H1 (cell line): ENCODE measurements at regions not wholly inside any gene's neighbourhood (a gene's known extent, or its start where the extent isn't known, plus 50 kb on each side); places are given as distances from the start of the nearest gene placed in this dataset.

ENCODE experiments used
- EZH2 ChIP-seq: fragments of 200-600 bp; sonication (generic); IDR thresholded peaks from 2 replicates; pipeline ENCODE4 v1.7.1; 2012; ENCODE audit warnings: low read depth, mild to moderate bottlenecking, moderate library complexity, low read length, inconsistent platforms; ENCODE audit not compliant: severe bottlenecking
- RNF2 ChIP-seq: fragments of 200-900, 300-1000 bp; sonication (generic); IDR thresholded peaks from 2 replicates; pipeline ENCODE4 v1.7.1; 2016; ENCODE audit warnings: borderline replicate concordance, low read depth, mild to moderate bottlenecking, antibody characterized with exemption, low read length; ENCODE audit not compliant: poor library complexity, severe bottlenecking; ENCODE audit errors: missing control alignments
- TEAD4 ChIP-seq: IDR thresholded peaks from 2 replicates; pipeline ENCODE4 v1.6.1; 2012; ENCODE audit warnings: low read depth, low read length, inconsistent platforms, mixed read lengths
- TF ChIP-seq, protein P1 (sequence below): IDR thresholded peaks from 2 replicates; pipeline ENCODE4 v1.6.1; 2012; ENCODE audit warnings: inconsistent platforms

DNA sequence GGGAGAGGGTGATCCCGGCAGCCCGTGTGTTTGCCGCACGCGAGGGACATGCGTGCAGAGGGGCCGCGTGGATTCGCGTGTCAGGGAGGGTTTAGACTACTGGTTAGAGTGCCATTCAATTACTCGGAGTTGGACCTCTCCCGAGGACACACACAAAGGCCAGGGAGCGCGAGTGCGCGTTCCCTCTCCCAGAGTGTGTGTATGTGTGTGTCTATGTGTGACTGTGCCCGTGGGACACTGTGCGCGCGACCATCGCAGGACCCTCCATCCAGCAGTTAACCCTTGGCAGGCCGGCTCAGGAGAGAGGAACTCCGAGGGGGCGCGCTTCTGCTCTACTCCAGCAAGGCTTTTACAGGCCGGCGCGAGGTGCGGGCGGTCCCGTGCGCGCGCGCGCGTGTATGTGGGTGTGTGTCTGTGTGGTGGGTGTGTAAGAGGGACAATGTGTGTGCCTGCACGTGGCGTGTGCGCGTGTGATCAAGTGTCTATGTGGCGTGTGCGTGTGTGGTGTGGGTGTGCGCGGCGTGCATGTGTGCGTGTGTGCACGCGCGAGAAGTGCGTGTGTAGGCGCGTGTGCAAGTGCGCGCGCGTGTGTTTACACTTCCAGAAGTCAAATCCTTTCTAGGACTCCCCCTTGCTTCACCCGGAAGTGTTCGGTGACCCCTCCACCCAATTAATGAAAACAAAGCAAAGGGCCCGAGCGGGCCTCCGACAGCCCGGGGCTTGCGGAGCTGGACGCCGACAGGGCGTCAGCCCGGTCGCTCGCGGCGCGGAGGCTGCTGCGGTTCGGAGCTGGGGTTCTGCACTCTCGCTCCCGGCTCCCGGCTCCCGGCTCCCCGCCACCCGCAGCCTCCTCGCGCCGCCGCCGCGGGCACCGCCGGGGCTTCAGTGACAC, 75.3 kb upstream of the TBCA start (continued):
- peak; percentile 76 for TF ChIP-seq RNF2
- TF ChIP-seq EZH2: peak; percentile 94
- TF ChIP-seq, protein P1, sequence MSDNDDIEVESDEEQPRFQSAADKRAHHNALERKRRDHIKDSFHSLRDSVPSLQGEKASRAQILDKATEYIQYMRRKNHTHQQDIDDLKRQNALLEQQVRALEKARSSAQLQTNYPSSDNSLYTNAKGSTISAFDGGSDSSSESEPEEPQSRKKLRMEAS: 0 out of 2 replicates have a peak, but pooled peaks have one; percentile 30
- TF ChIP-seq TEAD4: no peak
